Upper lobe of left lung (tissue), 6 donors: ENCODE measurements at regions not wholly inside any gene's neighbourhood (a gene's known extent, or its start where the extent isn't known, plus 50 kb on each side); places are given as distances from the start of the nearest gene placed in this dataset.

Experiments
- ATAC-seq, 2 donors: fragments of 200-7000 bp; cut with Tn5 transposase; one replicate each; pipeline ENCODE4 v1.9.1; 2022; ENCODE audit warnings: mild to moderate bottlenecking in 2 of 2, moderate library complexity in 2 of 2; ENCODE audit not compliant: low FRiP score in 2 of 2
- DNase-seq, 2 donors: peaks; one replicate each; pipeline ENCODE4 v3.0.0-alpha.2; 2019 to 2020
- H3K27ac ChIP-seq, 4 donors: fragments of 200-600 bp; sonication (generic); one replicate each; pipeline ENCODE4 v1.5.1; 2016 to 2019
- H3K27me3 ChIP-seq, 4 donors: fragments of 200-600 bp; sonication (generic); one replicate each; pipeline ENCODE4 v1.5.1; 2017 to 2019
- H3K36me3 ChIP-seq, 4 donors: fragments of 200-600 bp; sonication (generic); one replicate each; pipeline ENCODE4 v1.5.1; 2016 to 2019
- H3K4me1 ChIP-seq, 4 donors: fragments of 200-600 bp; sonication (generic); one replicate each; pipeline ENCODE4 v1.5.1; 2018 to 2019
- H3K4me3 ChIP-seq, 4 donors: fragments of 200-600 bp; sonication (generic); one replicate each; pipeline ENCODE4 v1.5.1; 2017 to 2019; ENCODE audit warnings: mild to moderate bottlenecking in 2 of 4, moderate library complexity in 1 of 4
- H3K9me3 ChIP-seq, 4 donors: fragments of 200-600 bp; sonication (generic); one replicate each; pipeline ENCODE4 v1.5.1; 2018 to 2019
- EP300 ChIP-seq, 4 donors: sonication (generic); formaldehyde crosslinking; IDR thresholded peaks; one replicate each; pipeline ENCODE4 v1.5.1; 2017; ENCODE audit warnings: antibody characterized with exemption in 4 of 4, control low read depth in 2 of 4
- POLR2A ChIP-seq, 4 donors: fragments of 450-650 bp; IDR thresholded peaks; one replicate each; pipeline ENCODE4 v1.5.1; 2016 to 2017; ENCODE audit warnings: antibody characterized with exemption in 4 of 4, mild to moderate bottlenecking in 2 of 4
- POLR2AphosphoS5 ChIP-seq, 2 donors: sonication (generic); formaldehyde crosslinking; IDR thresholded peaks; one replicate each; pipeline ENCODE4 v1.5.1; 2017; ENCODE audit warnings: antibody characterized with exemption in 2 of 2
- WGBS, 2 donors: methylation state at CpG; one replicate each; pipeline ENCODE4 v1.1.5; 2017 to 2018; 5-methylcytosine and 5-hydroxymethylcytosine counted together
- TF ChIP-seq, protein P1 (sequence below), 6 experiments: fragments of 450-650 bp in 4 of 6; fragments of 200-600 bp in 2 of 6; sonication (generic) in 2 of 6; IDR thresholded peaks; one replicate each; pipeline ENCODE4 v1.5.1; 2016 to 2019; ENCODE audit warnings: antibody characterized with exemption in 6 of 6
- donor health status: DM: no; HTN: no; CAD: no; lungs with moderate emphysema.
- donor health status: DM: no; HTN: yes; CAD: no; lungs with severe emphysema.

DNA sequence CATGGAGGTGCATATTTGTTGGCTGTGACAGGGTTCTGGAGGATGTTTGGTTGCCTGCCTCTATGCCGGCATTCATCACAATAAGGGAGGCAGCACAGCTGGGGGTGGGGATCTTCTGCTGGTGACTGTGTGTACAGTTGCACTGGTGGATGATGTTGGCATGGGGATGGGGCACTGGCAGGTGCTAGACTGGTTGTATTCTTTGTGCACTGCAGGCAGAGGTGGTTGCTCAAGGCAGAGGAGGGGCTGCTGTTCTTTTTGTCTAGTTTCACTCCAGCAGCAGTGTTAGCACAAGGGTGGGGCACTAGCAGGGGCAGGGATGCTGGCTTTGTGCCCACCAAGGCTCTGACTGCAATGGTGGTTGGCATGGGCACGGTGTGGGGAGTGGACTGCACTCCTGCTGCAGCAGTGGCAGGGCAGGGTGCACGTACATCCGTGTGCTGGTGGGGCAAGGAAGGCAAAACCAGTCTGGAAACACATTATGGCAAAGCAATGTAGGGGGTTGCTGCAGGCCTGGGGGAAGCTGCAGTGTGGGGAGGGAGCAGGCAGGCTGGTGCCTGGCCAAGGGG, 69.3 kb downstream of the ISOC1 start:
- ATAC-seq = peak; percentile 30 to 34
- no peaks in the 10 kb centered on the region for H3K36me3 ChIP-seq
- peaks cover 0 to 19% (median 14%) of the 10 kb centered on the region in 4 donors for H3K9me3 ChIP-seq
- DNase-seq = peak in 1 of 2 donors; percentile 26
- no peaks in the 10 kb centered on the region for H3K4me1 ChIP-seq
- H3K4me3 ChIP-seq = no peak overlapping the region
- H3K27ac ChIP-seq = no peak overlapping the region
- TF ChIP-seq POLR2A (IDR thresholded peaks at IDR 0.05) (no peak), POLR2AphosphoS5 (IDR thresholded peaks at IDR 0.05) (no peak), EP300 (IDR thresholded peaks at IDR 0.05) (no peak)
- 90 to 91% methylated on average over 3 to 4 of the region's 4 CpGs for WGBS, 2 donors
- H3K27me3 ChIP-seq = no peaks in the 10 kb centered on the region

- no peaks in the 10 kb centered on the region for H3K27me3 ChIP-seq
- H3K4me1 ChIP-seq = no peaks in the 10 kb centered on the region
- H3K9me3 ChIP-seq = no peaks in the 10 kb centered on the region
- H3K36me3 ChIP-seq = no peaks in the 10 kb centered on the region
- no peak overlapping the region for H3K27ac ChIP-seq
- ATAC-seq (no peak), DNase-seq (no peak)
- WGBS, 2 donors = 56 to 67% methylated on average over 1 of the region's 1 CpG
- H3K4me3 ChIP-seq = no peak overlapping the region
- TF ChIP-seq, protein P1, sequence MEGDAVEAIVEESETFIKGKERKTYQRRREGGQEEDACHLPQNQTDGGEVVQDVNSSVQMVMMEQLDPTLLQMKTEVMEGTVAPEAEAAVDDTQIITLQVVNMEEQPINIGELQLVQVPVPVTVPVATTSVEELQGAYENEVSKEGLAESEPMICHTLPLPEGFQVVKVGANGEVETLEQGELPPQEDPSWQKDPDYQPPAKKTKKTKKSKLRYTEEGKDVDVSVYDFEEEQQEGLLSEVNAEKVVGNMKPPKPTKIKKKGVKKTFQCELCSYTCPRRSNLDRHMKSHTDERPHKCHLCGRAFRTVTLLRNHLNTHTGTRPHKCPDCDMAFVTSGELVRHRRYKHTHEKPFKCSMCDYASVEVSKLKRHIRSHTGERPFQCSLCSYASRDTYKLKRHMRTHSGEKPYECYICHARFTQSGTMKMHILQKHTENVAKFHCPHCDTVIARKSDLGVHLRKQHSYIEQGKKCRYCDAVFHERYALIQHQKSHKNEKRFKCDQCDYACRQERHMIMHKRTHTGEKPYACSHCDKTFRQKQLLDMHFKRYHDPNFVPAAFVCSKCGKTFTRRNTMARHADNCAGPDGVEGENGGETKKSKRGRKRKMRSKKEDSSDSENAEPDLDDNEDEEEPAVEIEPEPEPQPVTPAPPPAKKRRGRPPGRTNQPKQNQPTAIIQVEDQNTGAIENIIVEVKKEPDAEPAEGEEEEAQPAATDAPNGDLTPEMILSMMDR (IDR thresholded peaks at IDR 0.05) = no peak
- no peak for TF ChIP-seq POLR2AphosphoS5 (IDR thresholded peaks at IDR 0.05)
- TF ChIP-seq EP300 (IDR thresholded peaks at IDR 0.05) = no peak
- TF ChIP-seq POLR2A (IDR thresholded peaks at IDR 0.05) = no peak
Measured at GRCh38 chr5:129170050-129170449, 75.5 kb downstream of the ISOC1 start.

GRCh38 chr5:129171194-129171944, 76.8 kb downstream of the ISOC1 start:
- no peak for TF ChIP-seq POLR2A (IDR thresholded peaks at IDR 0.05)
- no peak for TF ChIP-seq EP300 (IDR thresholded peaks at IDR 0.05)
- no peak for TF ChIP-seq POLR2AphosphoS5 (IDR thresholded peaks at IDR 0.05)
- TF ChIP-seq, protein P1 (IDR thresholded peaks at IDR 0.05) = no peak
- no peak for ATAC-seq
- no peak for DNase-seq
- Histone ChIP-seq H3K4me3 (no peak overlapping the region), H3K27ac (no peak overlapping the region), H3K9me3 (no peaks in the 10 kb centered on the region), H3K4me1 (no peaks in the 10 kb centered on the region), H3K27me3 (no peaks in the 10 kb centered on the region), H3K36me3 (no peaks in the 10 kb centered on the region)
- 73 to 80% methylated on average over 2 of the region's 2 CpGs for WGBS, 2 donors

- no peak overlapping the region for H3K4me3 ChIP-seq
- no peaks in the 10 kb centered on the region for H3K4me1 ChIP-seq
- ATAC-seq (no peak), DNase-seq (no peak)
- no peak overlapping the region for H3K27ac ChIP-seq
- no peaks in the 10 kb centered on the region for H3K9me3 ChIP-seq
- no peak for TF ChIP-seq EP300 (IDR thresholded peaks at IDR 0.05)
- TF ChIP-seq POLR2AphosphoS5 (IDR thresholded peaks at IDR 0.05) = no peak
- TF ChIP-seq POLR2A (IDR thresholded peaks at IDR 0.05) = no peak
- TF ChIP-seq, protein P1 (IDR thresholded peaks at IDR 0.05) = no peak
- H3K27me3 ChIP-seq = no peaks in the 10 kb centered on the region
- no peaks in the 10 kb centered on the region for H3K36me3 ChIP-seq
Measured at GRCh38 chr5:129172580-129172979, 78.0 kb downstream of the ISOC1 start.

- ATAC-seq (no peak), DNase-seq (no peak)
- TF ChIP-seq, protein P1 (IDR thresholded peaks at IDR 0.05) = no peak
- TF ChIP-seq POLR2A (IDR thresholded peaks at IDR 0.05) = no peak
- TF ChIP-seq EP300 (IDR thresholded peaks at IDR 0.05) = no peak
- no peak for TF ChIP-seq POLR2AphosphoS5 (IDR thresholded peaks at IDR 0.05)
- Histone ChIP-seq H3K27ac (no peak overlapping the region), H3K9me3 (no peaks in the 10 kb centered on the region), H3K27me3 (no peaks in the 10 kb centered on the region), H3K36me3 (no peaks in the 10 kb centered on the region), H3K4me1 (no peaks in the 10 kb centered on the region), H3K4me3 (no peak overlapping the region)
Measured at GRCh38 chr5:129173771-129174170, 79.2 kb downstream of the ISOC1 start.
